GM18498 (cell line): ENCODE measurements at regions not wholly inside any gene's neighbourhood (a gene's known extent, or its start where the extent isn't known, plus 50 kb on each side); places are given as distances from the start of the nearest gene placed in this dataset.

Source experiments
- ATAC-seq: cut with Tn5 transposase; IDR thresholded peaks from one replicate; pipeline ENCODE4 v1.9.1; 2021; ENCODE audit warnings: mild to moderate bottlenecking, moderate library complexity; ENCODE audit not compliant: unreplicated experiment

GRCh38 chr2:200243441-200243840, 63.1 kb upstream of the SPATS2L start:
- no peak for ATAC-seq

DNA sequence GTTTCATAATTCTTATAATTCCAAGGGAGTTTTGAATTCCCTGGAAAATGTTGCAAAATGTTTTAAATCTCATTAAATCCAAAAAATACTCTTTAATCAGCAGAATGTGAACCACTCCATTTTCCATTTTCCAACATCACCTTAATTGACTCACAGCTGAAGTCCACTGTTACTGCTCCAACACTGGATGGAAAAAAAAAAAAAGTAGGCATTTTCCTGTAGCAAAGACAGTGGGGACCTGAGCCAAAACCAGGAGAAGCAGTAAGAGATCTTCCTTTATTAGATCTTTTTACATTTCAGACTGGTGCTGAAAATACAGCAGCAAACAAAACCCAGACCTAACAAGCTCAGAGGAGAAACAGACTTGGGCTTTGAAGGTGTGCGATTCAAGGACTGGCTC, 62.4 kb upstream of the SPATS2L start:
- no peak for ATAC-seq

- no peak for ATAC-seq
Measured at GRCh38 chr2:200247494-200247893, 59.0 kb upstream of the SPATS2L start.

- ATAC-seq = no peak
Measured at GRCh38 chr2:200252265-200253067, 54.0 kb upstream of the SPATS2L start.

- no peak for ATAC-seq
Measured at GRCh38 chr2:200253639-200254038, 52.9 kb upstream of the SPATS2L start.

- ATAC-seq = no peak
Measured at GRCh38 chr2:200254773-200255172, 51.7 kb upstream of the SPATS2L start.

DNA sequence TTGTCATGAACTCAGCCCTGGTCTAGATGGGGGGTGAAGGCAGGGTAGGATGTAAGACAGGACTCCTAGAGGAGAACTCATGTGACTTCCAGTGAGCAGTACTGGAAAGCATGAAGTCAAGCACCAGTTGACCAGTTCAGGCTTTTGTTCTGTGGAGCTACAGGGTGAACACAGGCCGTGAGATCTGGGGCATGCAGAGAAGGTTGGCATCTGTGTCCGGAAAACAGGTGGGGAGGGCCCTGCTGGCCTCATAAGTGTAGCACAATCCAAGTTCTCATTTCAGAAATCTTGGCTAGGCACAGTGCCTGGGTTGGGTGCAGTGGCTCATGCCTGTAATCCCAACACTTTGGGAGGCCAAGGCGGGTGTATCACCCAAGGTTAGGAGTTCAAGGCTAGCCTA, 50.9 kb upstream of the SPATS2L start:
- ATAC-seq = no peak
